ENCODE measurements at regions not wholly inside any gene's neighbourhood (a gene's known extent, or its start where the extent isn't known, plus 50 kb on each side); places are given as distances from the start of the nearest gene placed in this dataset.
A peak's percentile ranks its signal among the peaks of the same experiment; 100 is the strongest.
"Not testable (repeated sequence)": the region's sequence is repeated elsewhere in the genome, so short reads cannot be mapped to it uniquely, and the experiment has no call there.

DNA sequence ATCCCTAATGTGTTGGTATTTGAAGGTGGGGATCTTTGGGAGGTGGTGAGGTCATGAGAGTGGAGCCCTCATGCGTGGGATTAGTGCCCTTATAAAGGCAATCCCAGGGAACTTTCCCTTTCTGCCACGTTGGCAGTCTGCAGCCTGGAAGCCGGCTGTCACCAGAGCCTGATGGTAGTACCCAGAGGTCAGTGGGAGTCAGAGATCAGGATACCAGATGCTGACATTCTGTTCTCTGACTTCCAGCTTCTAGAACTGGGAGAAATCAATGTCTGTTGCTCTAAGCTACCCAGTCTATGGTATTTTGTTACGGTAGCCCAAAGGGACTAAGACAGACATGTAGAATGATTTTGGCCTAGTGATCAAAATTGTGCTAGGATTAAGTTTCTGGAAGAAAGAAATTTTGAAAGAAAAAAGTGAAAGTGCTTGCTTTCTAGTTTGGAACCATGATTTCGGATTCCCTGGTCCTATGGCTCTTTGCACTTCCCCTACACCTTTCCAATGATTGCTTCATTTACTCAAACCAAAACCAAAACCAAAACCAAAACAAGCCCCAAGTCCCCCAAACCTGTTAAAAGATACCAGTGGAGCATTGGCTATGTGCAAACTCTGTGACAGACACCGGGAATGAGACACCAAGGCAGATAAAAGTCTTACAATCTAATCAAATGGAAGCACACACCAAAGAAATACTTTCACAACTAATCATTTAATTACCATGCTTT is 173.7 kb upstream of the ZNF217 start:
- no peak for DNase-seq
- in situ Hi-C loops (cut with HindIII; ENCODE audit: low pct_ligation_motif_present, low pct_unique_long_range_greater_than_20kb, low sequenced_read_pairs): loop anchor here (25.0 kb wide), 1 partner anchor 145 kb away; no protein-coding TSS in a partner anchor

DNA sequence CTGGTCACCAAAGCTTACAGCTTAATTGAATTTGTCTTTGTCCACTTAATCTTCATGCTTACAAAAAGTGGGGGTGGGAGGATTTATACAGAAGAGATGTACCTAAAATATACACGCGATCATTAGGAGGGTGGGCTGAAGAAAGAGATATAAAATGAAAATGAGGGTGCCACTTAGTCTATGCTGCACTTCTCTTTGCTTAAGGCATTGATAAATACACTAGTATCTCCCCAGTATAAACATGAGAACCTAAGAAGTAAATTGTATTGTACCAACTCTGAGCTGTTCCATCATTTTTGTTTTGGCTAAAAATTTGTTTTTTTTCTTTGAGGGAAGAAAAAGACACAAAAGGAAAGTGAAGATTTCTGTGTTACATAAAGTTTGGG is 170.8 kb upstream of the ZNF217 start:
- in situ Hi-C loops (cut with HindIII; ENCODE audit: low pct_ligation_motif_present, low pct_unique_long_range_greater_than_20kb, low sequenced_read_pairs): loop anchor here (25.0 kb wide), 1 partner anchor 148 kb away; no protein-coding TSS in a partner anchor
- no peak for DNase-seq

- in situ Hi-C loops (cut with HindIII; ENCODE audit: low pct_ligation_motif_present, low pct_unique_long_range_greater_than_20kb, low sequenced_read_pairs): loop anchor here (25.0 kb wide), 1 partner anchor 148 kb away; no protein-coding TSS in a partner anchor
- DNase-seq: no peak
Observed at GRCh38 chr20:53763707-53764414, 170.2 kb upstream of the ZNF217 start.

GRCh38 chr20:53762423-53762798 is 168.8 kb upstream of the ZNF217 start:
- in situ Hi-C loops (cut with HindIII; ENCODE audit: low pct_ligation_motif_present, low pct_unique_long_range_greater_than_20kb, low sequenced_read_pairs): loop anchor here (25.0 kb wide), 1 partner anchor 150 kb away; no protein-coding TSS in a partner anchor
- not testable (repeated sequence) for DNase-seq

- DNase-seq: no peak
- in situ Hi-C loops (cut with HindIII; ENCODE audit: low pct_ligation_motif_present, low pct_unique_long_range_greater_than_20kb, low sequenced_read_pairs): loop anchor here (25.0 kb wide), 1 partner anchor 152 kb away; no protein-coding TSS in a partner anchor
Observed at GRCh38 chr20:53760025-53760441, 166.4 kb upstream of the ZNF217 start.

GRCh38 chr20:53757472-53757913 is 163.9 kb upstream of the ZNF217 start:
- in situ Hi-C loops (cut with HindIII; ENCODE audit: low pct_ligation_motif_present, low pct_unique_long_range_greater_than_20kb, low sequenced_read_pairs): loop anchor here (25.0 kb wide), 1 partner anchor 155 kb away; no protein-coding TSS in a partner anchor
- DNase-seq: no peak

DNA sequence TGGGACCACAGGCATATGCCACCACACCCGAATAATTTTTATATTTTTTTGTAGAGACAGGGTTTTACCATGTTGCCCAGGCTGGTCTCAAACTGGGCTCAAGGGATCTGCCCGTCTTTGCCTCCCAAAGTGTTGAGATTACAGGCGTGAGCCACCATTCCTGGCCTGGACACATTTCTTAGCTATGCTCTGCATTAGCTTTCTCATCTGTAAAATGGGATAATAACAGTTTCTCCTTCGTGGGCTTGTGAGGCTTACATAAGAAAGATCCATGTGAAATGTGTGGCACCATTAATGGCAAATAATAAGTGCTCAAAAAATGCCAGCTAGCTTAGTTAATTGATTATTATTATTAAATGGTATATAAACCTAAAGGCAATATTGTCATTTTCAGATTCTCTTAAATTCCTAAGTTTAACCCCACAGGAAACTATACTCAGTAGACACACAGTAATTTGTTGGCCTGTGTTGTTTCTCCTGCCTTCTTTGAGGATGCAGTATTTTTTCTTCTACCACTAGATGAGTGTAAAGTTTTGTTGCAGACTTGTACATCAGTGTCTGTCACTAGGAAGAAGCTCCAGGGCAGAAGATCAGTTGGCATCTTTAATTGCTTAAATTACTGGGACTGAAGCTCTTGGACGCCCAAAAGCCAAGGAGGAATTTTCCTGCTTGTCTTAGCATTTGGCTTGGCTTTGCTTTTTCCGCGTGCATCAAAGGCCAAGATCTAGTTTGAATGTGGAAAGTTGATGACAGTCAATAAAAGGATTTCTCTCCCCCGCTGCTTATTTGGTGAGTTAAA is 162.3 kb upstream of the ZNF217 start:
- no peak for DNase-seq
- in situ Hi-C loops (cut with HindIII; ENCODE audit: low pct_ligation_motif_present, low pct_unique_long_range_greater_than_20kb, low sequenced_read_pairs): loop anchor here (25.0 kb wide), 1 partner anchor 156 kb away; no protein-coding TSS in a partner anchor

DNA sequence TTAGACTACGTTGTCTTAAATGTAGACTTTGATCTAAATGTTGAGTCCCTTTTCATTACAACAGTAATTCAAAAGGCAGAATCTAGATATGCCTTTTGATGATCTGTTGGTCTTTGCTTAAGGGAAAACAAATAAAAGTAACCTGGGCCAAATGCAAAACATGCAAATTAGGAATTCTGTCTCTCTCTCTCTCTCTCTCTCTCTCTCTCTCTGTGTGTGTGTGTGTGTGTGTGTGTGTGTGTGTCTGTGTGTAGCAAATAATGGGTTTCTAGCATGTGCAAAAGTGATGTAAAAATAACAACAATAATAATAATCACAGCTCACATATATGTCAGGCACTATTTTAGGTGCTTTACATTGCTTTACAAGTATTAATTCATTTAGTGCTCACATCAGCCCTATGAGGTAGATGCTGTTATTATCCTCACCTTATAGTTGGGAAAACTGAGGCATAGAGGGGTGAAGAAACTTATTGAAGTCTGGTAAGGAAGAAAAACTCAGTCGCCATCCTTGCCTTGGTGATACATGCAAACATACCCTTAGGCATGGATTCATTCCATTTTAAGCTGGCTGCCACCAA is 160.3 kb upstream of the ZNF217 start:
- in situ Hi-C loops (cut with HindIII; ENCODE audit: low pct_ligation_motif_present, low pct_unique_long_range_greater_than_20kb, low sequenced_read_pairs): loop anchor here (25.0 kb wide), 1 partner anchor 158 kb away; no protein-coding TSS in a partner anchor
- no peak for DNase-seq

DNA sequence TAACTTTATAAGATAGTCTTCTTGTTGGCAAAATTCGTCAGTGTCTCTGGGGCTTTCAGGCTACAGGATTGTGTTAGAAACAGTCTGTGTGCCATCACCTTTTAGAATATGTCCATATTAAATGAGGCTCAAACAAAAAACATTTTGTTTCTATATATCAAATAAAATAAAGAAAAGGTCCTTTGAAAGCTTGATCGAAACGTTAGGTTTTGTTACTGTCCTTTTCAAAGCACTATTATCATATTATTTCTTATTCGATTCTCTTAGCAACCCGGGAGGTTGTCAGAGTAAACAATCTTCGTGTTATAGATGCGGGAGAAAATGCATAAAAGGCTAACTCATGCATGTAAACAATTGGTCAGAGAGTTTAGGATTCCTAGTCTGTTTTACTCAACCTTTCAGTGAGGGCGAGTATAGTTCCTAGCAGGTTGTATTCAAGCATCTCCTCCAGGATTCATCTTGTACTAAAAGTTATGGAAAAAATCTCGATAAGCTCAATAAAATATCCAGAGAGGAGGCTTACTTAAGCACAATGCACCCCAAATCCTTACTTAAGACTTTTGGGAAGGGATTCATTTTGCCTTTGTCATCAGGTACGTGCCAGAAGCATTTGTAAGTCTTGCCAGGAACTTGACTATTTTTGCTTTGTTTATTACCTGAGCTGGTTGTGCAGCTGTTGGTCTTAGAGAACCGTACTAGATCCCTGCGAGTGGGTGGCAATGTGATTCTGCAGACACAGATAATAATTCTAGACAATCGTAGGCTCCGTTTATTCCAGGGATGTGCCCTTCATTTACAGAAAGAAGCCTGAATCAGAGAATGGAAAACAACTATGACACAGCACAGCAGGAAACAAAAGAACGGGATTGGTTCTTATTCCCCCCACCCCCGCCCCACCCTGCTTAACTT is 159.6 kb upstream of the ZNF217 start:
- in situ Hi-C loops (cut with HindIII; ENCODE audit: low pct_ligation_motif_present, low pct_unique_long_range_greater_than_20kb, low sequenced_read_pairs): loop anchor here (25.0 kb wide), 1 partner anchor 159 kb away; no protein-coding TSS in a partner anchor
- peak; percentile 49 for DNase-seq

DNA sequence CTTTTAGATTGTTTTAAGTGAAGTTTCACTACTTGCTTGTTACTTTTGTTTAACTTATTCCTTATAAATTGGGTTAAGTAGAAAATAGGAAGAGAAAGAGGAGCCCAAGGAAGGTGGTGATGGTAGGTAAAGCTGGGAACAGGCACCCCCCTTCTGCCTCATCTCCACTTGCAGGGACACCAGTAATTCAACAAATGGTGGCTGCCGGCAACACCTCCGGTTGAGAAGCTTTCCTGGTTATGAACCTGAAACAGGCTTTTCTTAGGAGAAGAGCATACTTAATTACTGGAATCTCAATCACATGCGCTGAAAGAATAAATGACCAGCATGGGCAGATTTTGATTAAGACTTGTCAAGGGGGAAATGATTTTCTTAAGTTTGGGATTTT is 158.9 kb upstream of the ZNF217 start:
- in situ Hi-C loops (cut with HindIII; ENCODE audit: low pct_ligation_motif_present, low pct_unique_long_range_greater_than_20kb, low sequenced_read_pairs): loop anchor here (25.0 kb wide), 1 partner anchor 160 kb away; no protein-coding TSS in a partner anchor
- DNase-seq: no peak

DNA sequence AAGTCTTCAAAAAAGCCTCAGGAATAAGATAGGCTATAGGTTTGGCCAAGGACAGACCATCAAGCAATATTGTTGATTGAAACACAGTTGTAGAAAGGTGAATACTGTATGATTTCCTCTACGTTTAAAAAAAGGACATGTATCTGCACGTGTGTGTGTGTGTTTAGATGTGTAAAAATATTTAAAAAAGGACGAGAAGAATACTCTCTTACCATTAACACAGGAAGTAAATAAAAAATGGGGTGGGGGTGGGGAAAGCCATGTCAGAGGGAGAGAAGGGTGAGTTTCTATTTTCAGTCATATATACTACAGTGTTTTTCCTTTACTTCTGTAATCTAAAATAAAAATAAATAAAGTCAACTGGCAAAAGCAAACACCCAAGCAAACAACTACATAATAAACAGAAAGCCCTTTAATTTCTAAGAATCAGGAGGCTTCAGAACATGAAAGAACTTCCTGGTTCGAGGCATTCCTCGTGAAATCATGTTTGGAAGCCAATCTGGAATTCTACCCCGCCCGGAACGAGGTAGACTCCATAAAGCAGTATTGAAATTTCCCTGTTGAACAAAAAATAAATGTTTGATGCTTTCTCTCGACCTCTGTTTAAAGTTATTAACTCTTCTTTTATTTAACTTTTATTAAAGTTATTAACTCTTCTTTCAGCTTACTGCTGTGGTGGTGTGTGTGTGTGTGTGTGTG is 158.1 kb upstream of the ZNF217 start:
- in situ Hi-C loops (cut with HindIII; ENCODE audit: low pct_ligation_motif_present, low pct_unique_long_range_greater_than_20kb, low sequenced_read_pairs): loop anchor here (25.0 kb wide), 1 partner anchor 161 kb away; no protein-coding TSS in a partner anchor
- no peak for DNase-seq

DNA sequence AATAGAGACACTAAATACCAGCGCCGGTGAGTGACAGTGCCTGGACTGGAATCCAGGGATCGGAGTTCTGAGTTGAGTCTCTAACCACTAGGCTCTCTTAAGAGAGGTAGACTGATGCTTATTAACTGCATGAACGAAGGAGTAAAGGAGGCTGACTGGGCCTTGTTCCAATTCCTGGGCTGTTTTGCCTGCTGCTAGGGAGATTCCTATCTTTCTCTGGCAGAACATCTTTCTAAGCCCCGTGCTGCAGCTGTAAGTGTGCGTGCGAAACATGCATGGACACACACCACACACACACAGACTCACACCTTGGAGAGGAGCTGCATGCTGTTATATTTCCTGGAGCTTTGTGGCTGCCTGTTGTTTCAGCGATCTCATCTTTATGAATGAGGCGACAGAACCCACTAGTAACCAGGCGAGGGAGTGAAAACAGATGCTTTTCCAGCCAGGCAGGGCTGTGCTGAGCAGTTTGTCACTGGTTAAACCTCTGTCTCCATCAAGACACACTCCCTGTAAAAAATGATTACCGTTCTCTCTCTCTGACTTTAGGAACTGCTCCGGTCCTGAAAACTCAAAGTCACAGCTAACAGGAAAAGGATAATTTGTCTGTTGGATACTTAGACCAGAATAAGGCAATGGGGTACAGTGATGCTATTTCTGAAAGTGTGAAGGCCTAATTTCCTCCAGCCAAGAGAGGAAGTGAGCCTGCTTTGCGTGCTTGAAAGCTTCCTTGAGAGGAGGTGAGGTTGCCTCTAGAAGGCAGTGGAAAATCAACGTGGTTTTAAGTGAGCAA is 157.4 kb upstream of the ZNF217 start:
- in situ Hi-C loops (cut with HindIII; ENCODE audit: low pct_ligation_motif_present, low pct_unique_long_range_greater_than_20kb, low sequenced_read_pairs): loop anchor here (25.0 kb wide), 1 partner anchor 161 kb away; no protein-coding TSS in a partner anchor
- peak; percentile 12 for DNase-seq

DNA sequence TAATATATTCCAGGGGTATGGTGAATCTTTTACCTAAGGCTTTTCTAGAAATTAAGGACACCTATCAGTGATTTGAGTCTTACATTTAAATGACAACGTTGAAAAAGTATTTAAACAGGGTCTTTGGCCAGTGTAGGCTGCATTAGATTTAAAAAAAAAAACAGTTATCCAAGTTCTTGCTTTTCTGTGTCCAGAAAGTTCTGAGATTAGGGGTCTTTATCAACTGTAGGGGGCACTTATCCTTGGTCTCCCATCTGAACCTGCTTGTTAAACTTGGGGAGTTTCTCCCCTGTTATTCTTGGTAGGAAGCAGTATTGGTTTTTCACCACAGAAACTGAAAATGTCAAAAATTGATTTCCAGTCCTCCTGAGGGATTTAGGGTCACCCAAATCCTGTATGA is 155.9 kb upstream of the ZNF217 start:
- in situ Hi-C loops (cut with HindIII; ENCODE audit: low pct_ligation_motif_present, low pct_unique_long_range_greater_than_20kb, low sequenced_read_pairs): no loop called here
- no peak for DNase-seq

DNA sequence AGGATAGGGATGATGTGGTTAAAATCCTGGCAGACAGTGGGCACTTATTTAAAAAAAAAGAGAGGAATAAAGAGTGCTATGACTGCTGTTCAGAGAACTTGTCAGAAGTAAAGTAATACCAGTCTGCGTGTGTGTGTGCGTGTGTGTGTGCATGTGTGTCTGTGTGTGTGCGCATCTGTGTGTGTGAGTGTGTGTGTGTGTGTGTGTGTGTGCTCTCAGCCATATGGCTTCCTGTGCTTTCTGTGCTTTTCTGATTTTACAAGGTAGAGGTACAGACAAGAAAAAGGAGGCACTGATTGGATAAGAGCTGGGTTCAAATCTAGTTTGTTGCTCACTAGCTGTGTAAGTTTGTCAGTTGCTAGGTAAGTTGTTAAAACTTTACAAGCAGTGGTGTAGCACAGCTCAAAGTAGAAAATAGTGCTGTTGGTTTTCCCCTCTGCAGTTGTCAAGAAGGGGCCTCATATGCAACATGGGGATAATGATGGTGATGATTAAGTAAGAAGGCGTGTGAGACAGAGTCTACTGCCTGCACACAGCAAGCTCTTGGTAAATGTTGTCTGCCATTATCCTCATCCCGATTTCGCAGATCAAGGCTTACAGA is 155.3 kb upstream of the ZNF217 start:
- peak; percentile 27 for DNase-seq
- in situ Hi-C loops (cut with HindIII; ENCODE audit: low pct_ligation_motif_present, low pct_unique_long_range_greater_than_20kb, low sequenced_read_pairs): no loop called here

- in situ Hi-C loops (cut with HindIII; ENCODE audit: low pct_ligation_motif_present, low pct_unique_long_range_greater_than_20kb, low sequenced_read_pairs): no loop called here
Observed at GRCh38 chr20:53748176-53748575, 154.5 kb upstream of the ZNF217 start.

More at GRCh38 chr20:53748176-53748575, 154.5 kb upstream of the ZNF217 start:
- peak; percentile 79 for DNase-seq
